ENCODE measurements at regions not wholly inside any gene's neighbourhood (a gene's known extent, or its start where the extent isn't known, plus 50 kb on each side); places are given as distances from the start of the nearest gene placed in this dataset.

- no peak for TF ChIP-seq CHD7 (IDR thresholded peaks at IDR 0.05; ENCODE audit: insufficient replicate concordance, low read length)
- TF ChIP-seq, protein P1, sequence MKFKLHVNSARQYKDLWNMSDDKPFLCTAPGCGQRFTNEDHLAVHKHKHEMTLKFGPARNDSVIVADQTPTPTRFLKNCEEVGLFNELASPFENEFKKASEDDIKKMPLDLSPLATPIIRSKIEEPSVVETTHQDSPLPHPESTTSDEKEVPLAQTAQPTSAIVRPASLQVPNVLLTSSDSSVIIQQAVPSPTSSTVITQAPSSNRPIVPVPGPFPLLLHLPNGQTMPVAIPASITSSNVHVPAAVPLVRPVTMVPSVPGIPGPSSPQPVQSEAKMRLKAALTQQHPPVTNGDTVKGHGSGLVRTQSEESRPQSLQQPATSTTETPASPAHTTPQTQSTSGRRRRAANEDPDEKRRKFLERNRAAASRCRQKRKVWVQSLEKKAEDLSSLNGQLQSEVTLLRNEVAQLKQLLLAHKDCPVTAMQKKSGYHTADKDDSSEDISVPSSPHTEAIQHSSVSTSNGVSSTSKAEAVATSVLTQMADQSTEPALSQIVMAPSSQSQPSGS (IDR thresholded peaks at IDR 0.05; ENCODE audit: low read length): no peak
These were observed 566.1 kb downstream of the ZNF608 start (continued) for GRCh38 chr5:124180299-124180874.

Measured in H1 (cell line).